ENCODE measurements at regions not wholly inside any gene's neighbourhood (a gene's known extent, or its start where the extent isn't known, plus 50 kb on each side); places are given as distances from the start of the nearest gene placed in this dataset.

- Histone ChIP-seq H3K4me3 (ENCODE audit: low read length) (no peak overlapping the region), H3K4ac (ENCODE audit: low read depth, low read length) (no peak overlapping the region), H4K5ac (ENCODE audit: low read length) (no peak overlapping the region), H2BK15ac (replicated peaks; ENCODE audit: low read depth) (no peak overlapping the region), H3K23ac (ENCODE audit: low read length) (no peak overlapping the region), H3K36me3 (ENCODE audit: control insufficient read depth, insufficient read depth, low read length) (no peaks in the 10 kb centered on the region), H3K27ac (ENCODE audit: low read depth, low read length) (no peak overlapping the region), H3K4me1 (ENCODE audit: control insufficient read depth, low read depth, low read length) (no peaks in the 10 kb centered on the region), H2BK120ac (ENCODE audit: low read depth, low read length) (no peak overlapping the region), H4K8ac (ENCODE audit: low read depth, low read length) (no peak overlapping the region), H3K4me2 (ENCODE audit: low read length) (no peak overlapping the region), H3K27me3 (ENCODE audit: insufficient read depth, low read length, poor library complexity) (no peaks in the 10 kb centered on the region), H2BK5ac (ENCODE audit: low read length) (no peak overlapping the region), H3K56ac (ENCODE audit: low read length) (no peak overlapping the region), H3K79me2 (ENCODE audit: control insufficient read depth, insufficient read depth, low read length) (no peaks in the 10 kb centered on the region), H3K9ac (ENCODE audit: low read length) (no peak overlapping the region), H3K79me1 (ENCODE audit: low read length) (no peaks in the 10 kb centered on the region), H3K18ac (ENCODE audit: low read length) (no peak overlapping the region), H2AK5ac (ENCODE audit: low read length) (no peak overlapping the region)
- no CpG with 5 or more reads among the region's 11 CpGs for WGBS (ENCODE audit: extremely low coverage, insufficient coverage, low lambda C conversion rate)
- DNase-seq = no peak
Measured at GRCh38 chr21:39114871-39115575, 68.2 kb downstream of the PSMG1 start.

GRCh38 chr21:39111931-39112550 lies 71.2 kb downstream of the PSMG1 start:
- no peak overlapping the region for H2BK5ac ChIP-seq (ENCODE audit: low read length)
- H3K18ac ChIP-seq (ENCODE audit: low read length) = no peak overlapping the region
- no peak overlapping the region for H3K4ac ChIP-seq (ENCODE audit: low read depth, low read length)
- no peak for DNase-seq
- no peak overlapping the region for H3K9ac ChIP-seq (ENCODE audit: low read length)
- no peak overlapping the region for H2AK5ac ChIP-seq (ENCODE audit: low read length)
- no peak overlapping the region for H3K27ac ChIP-seq (ENCODE audit: low read depth, low read length)
- H3K79me1 ChIP-seq (ENCODE audit: low read length) = no peaks in the 10 kb centered on the region
- H3K4me3 ChIP-seq (ENCODE audit: low read length) = no peak overlapping the region
- no peaks in the 10 kb centered on the region for H3K4me1 ChIP-seq (ENCODE audit: control insufficient read depth, low read depth, low read length)
- no peaks in the 10 kb centered on the region for H3K79me2 ChIP-seq (ENCODE audit: control insufficient read depth, insufficient read depth, low read length)
- H4K8ac ChIP-seq (ENCODE audit: low read depth, low read length) = no peak overlapping the region
- H4K5ac ChIP-seq (ENCODE audit: low read length) = no peak overlapping the region
- no peak overlapping the region for H2BK120ac ChIP-seq (ENCODE audit: low read depth, low read length)
- H3K23ac ChIP-seq (ENCODE audit: low read length) = no peak overlapping the region
- H2BK15ac ChIP-seq (replicated peaks; ENCODE audit: low read depth) = no peak overlapping the region
- H3K56ac ChIP-seq (ENCODE audit: low read length) = no peak overlapping the region
- no peak overlapping the region for H3K4me2 ChIP-seq (ENCODE audit: low read length)
- H3K27me3 ChIP-seq (ENCODE audit: insufficient read depth, low read length, poor library complexity) = no peaks in the 10 kb centered on the region
- no peaks in the 10 kb centered on the region for H3K36me3 ChIP-seq (ENCODE audit: control insufficient read depth, insufficient read depth, low read length)
- no CpG with 5 or more reads among the region's 6 CpGs for WGBS (ENCODE audit: extremely low coverage, insufficient coverage, low lambda C conversion rate)

- Histone ChIP-seq H3K9ac (ENCODE audit: low read length) (no peak overlapping the region), H3K4me1 (ENCODE audit: control insufficient read depth, low read depth, low read length) (no peaks in the 10 kb centered on the region), H3K56ac (ENCODE audit: low read length) (no peak overlapping the region), H3K4ac (ENCODE audit: low read depth, low read length) (no peak overlapping the region), H3K18ac (ENCODE audit: low read length) (no peak overlapping the region), H4K5ac (ENCODE audit: low read length) (no peak overlapping the region), H3K79me2 (ENCODE audit: control insufficient read depth, insufficient read depth, low read length) (no peaks in the 10 kb centered on the region), H3K27me3 (ENCODE audit: insufficient read depth, low read length, poor library complexity) (no peaks in the 10 kb centered on the region), H3K23ac (ENCODE audit: low read length) (no peak overlapping the region), H4K8ac (ENCODE audit: low read depth, low read length) (no peak overlapping the region), H3K4me3 (ENCODE audit: low read length) (no peak overlapping the region), H2BK120ac (ENCODE audit: low read depth, low read length) (no peak overlapping the region), H2BK5ac (ENCODE audit: low read length) (no peak overlapping the region), H2AK5ac (ENCODE audit: low read length) (no peak overlapping the region), H3K36me3 (ENCODE audit: control insufficient read depth, insufficient read depth, low read length) (no peaks in the 10 kb centered on the region), H3K79me1 (ENCODE audit: low read length) (no peaks in the 10 kb centered on the region), H3K4me2 (ENCODE audit: low read length) (no peak overlapping the region), H2BK15ac (replicated peaks; ENCODE audit: low read depth) (no peak overlapping the region), H3K27ac (ENCODE audit: low read depth, low read length) (no peak overlapping the region)
- no CpG with 5 or more reads among the region's 4 CpGs for WGBS (ENCODE audit: extremely low coverage, insufficient coverage, low lambda C conversion rate)
- no peak for DNase-seq
Measured at GRCh38 chr21:39110431-39110830, 72.8 kb downstream of the PSMG1 start.

- Histone ChIP-seq H4K5ac (ENCODE audit: low read length) (no peak overlapping the region), H3K79me2 (ENCODE audit: control insufficient read depth, insufficient read depth, low read length) (no peaks in the 10 kb centered on the region), H3K18ac (ENCODE audit: low read length) (no peak overlapping the region), H2BK5ac (ENCODE audit: low read length) (no peak overlapping the region), H3K9ac (ENCODE audit: low read length) (no peak overlapping the region), H3K27me3 (ENCODE audit: insufficient read depth, low read length, poor library complexity) (no peaks in the 10 kb centered on the region), H2BK15ac (replicated peaks; ENCODE audit: low read depth) (no peak overlapping the region), H3K27ac (ENCODE audit: low read depth, low read length) (no peak overlapping the region), H2AK5ac (ENCODE audit: low read length) (no peak overlapping the region), H4K8ac (ENCODE audit: low read depth, low read length) (no peak overlapping the region), H3K4ac (ENCODE audit: low read depth, low read length) (no peak overlapping the region), H2BK120ac (ENCODE audit: low read depth, low read length) (no peak overlapping the region), H3K36me3 (ENCODE audit: control insufficient read depth, insufficient read depth, low read length) (no peaks in the 10 kb centered on the region), H3K56ac (ENCODE audit: low read length) (no peak overlapping the region), H3K79me1 (ENCODE audit: low read length) (no peaks in the 10 kb centered on the region), H3K4me2 (ENCODE audit: low read length) (no peak overlapping the region), H3K23ac (ENCODE audit: low read length) (no peak overlapping the region), H3K4me3 (ENCODE audit: low read length) (no peak overlapping the region), H3K4me1 (ENCODE audit: control insufficient read depth, low read depth, low read length) (no peaks in the 10 kb centered on the region)
- no peak for DNase-seq
- no CpG with 5 or more reads among the region's 9 CpGs for WGBS (ENCODE audit: extremely low coverage, insufficient coverage, low lambda C conversion rate)
Measured at GRCh38 chr21:39109596-39110210, 73.5 kb downstream of the PSMG1 start.

- Histone ChIP-seq H3K56ac (ENCODE audit: low read length) (no peak overlapping the region), H2AK5ac (ENCODE audit: low read length) (no peak overlapping the region), H3K18ac (ENCODE audit: low read length) (no peak overlapping the region), H2BK5ac (ENCODE audit: low read length) (no peak overlapping the region), H3K4ac (ENCODE audit: low read depth, low read length) (no peak overlapping the region), H3K79me1 (ENCODE audit: low read length) (no peaks in the 10 kb centered on the region), H3K36me3 (ENCODE audit: control insufficient read depth, insufficient read depth, low read length) (no peaks in the 10 kb centered on the region), H4K5ac (ENCODE audit: low read length) (no peak overlapping the region), H4K8ac (ENCODE audit: low read depth, low read length) (no peak overlapping the region), H3K79me2 (ENCODE audit: control insufficient read depth, insufficient read depth, low read length) (no peaks in the 10 kb centered on the region), H2BK15ac (replicated peaks; ENCODE audit: low read depth) (no peak overlapping the region), H3K4me3 (ENCODE audit: low read length) (no peak overlapping the region), H3K4me2 (ENCODE audit: low read length) (no peak overlapping the region), H2BK120ac (ENCODE audit: low read depth, low read length) (no peak overlapping the region), H3K23ac (ENCODE audit: low read length) (no peak overlapping the region), H3K27ac (ENCODE audit: low read depth, low read length) (no peak overlapping the region), H3K4me1 (ENCODE audit: control insufficient read depth, low read depth, low read length) (no peaks in the 10 kb centered on the region), H3K27me3 (ENCODE audit: insufficient read depth, low read length, poor library complexity) (no peaks in the 10 kb centered on the region), H3K9ac (ENCODE audit: low read length) (no peak overlapping the region)
- no peak for DNase-seq
- WGBS (ENCODE audit: extremely low coverage, insufficient coverage, low lambda C conversion rate) = no CpG with 5 or more reads among the region's 6 CpGs
Measured at GRCh38 chr21:39109163-39109530, 74.1 kb downstream of the PSMG1 start.
